NT2/D1 (cell line): ENCODE measurements at regions not wholly inside any gene's neighbourhood (a gene's known extent, or its start where the extent isn't known, plus 50 kb on each side); places are given as distances from the start of the nearest gene placed in this dataset.

Source experiments
- DNase-seq: peaks from one replicate; pipeline ENCODE4 v3.0.0-alpha.2; 2011; ENCODE audit warnings: low read depth, low spot score
- H3K27me3 ChIP-seq: 2 replicates; pipeline ENCODE4 v1.6.0; 2011; ENCODE audit warnings: mild to moderate bottlenecking; ENCODE audit not compliant: insufficient read length, insufficient read depth
- H3K36me3 ChIP-seq: 2 replicates; pipeline ENCODE4 v1.6.1; 2011; ENCODE audit warnings: mild to moderate bottlenecking, low read length, mixed read lengths; ENCODE audit not compliant: insufficient read depth, insufficient read length
- H3K4me1 ChIP-seq: 2 replicates; pipeline ENCODE4 v1.5.1; 2011; ENCODE audit not compliant: insufficient read depth, insufficient read length
- H3K4me3 ChIP-seq: 2 replicates; pipeline ENCODE4 v1.5.1; 2011; ENCODE audit warnings: low read depth; ENCODE audit not compliant: insufficient read length
- H3K9ac ChIP-seq: 2 replicates; pipeline ENCODE4 v1.6.0; 2011; ENCODE audit warnings: low read depth; ENCODE audit not compliant: insufficient read length
- H3K9me3 ChIP-seq: 2 replicates; pipeline ENCODE4 v1.5.1; 2011; ENCODE audit warnings: mild to moderate bottlenecking, low read length; ENCODE audit not compliant: insufficient read depth
- SUZ12 ChIP-seq: IDR thresholded peaks from 2 replicates; pipeline ENCODE4 v1.6.1; 2011; ENCODE audit not compliant: insufficient read length, insufficient read depth; ENCODE audit errors: extremely low read depth
- YY1 ChIP-seq: IDR thresholded peaks from 2 replicates; pipeline ENCODE4 v1.6.1; 2011; ENCODE audit not compliant: insufficient read length, insufficient read depth
- ZNF274 ChIP-seq: IDR thresholded peaks from 2 replicates; pipeline ENCODE4 v1.6.1; 2011; ENCODE audit warnings: mild to moderate bottlenecking, low read depth, low read length

- Histone ChIP-seq H3K4me1 (no peaks in the 10 kb centered on the region), H3K9me3 (no peaks in the 10 kb centered on the region), H3K36me3 (no peaks in the 10 kb centered on the region), H3K9ac (no peak overlapping the region), H3K27me3 (no peaks in the 10 kb centered on the region), H3K4me3 (no peak overlapping the region)
- DNase-seq = no peak
- no peak for TF ChIP-seq ZNF274
- TF ChIP-seq YY1 = no peak
- TF ChIP-seq SUZ12 = no peak
Measured at GRCh38 chr6:102187186-102187585, 793.7 kb downstream of the GRIK2 start.

- DNase-seq = no peak
- Histone ChIP-seq H3K4me3 (no peak overlapping the region), H3K27me3 (no peaks in the 10 kb centered on the region), H3K9me3 (peaks cover 17% of the 10 kb centered on the region; the same call in 1 of the 2 replicates), H3K36me3 (no peaks in the 10 kb centered on the region), H3K9ac (no peak overlapping the region), H3K4me1 (no peaks in the 10 kb centered on the region)
- TF ChIP-seq SUZ12 (no peak), ZNF274 (no peak), YY1 (no peak)
Measured at GRCh38 chr6:102195311-102195710, 801.8 kb downstream of the GRIK2 start.

- Histone ChIP-seq H3K36me3 (no peaks in the 10 kb centered on the region), H3K9ac (no peak overlapping the region), H3K9me3 (peaks cover 17% of the 10 kb centered on the region; the same call in 1 of the 2 replicates), H3K4me1 (no peaks in the 10 kb centered on the region), H3K27me3 (no peaks in the 10 kb centered on the region), H3K4me3 (no peak overlapping the region)
- TF ChIP-seq ZNF274 (no peak), SUZ12 (no peak), YY1 (no peak)
- no peak for DNase-seq
Measured at GRCh38 chr6:102197211-102197610, 803.7 kb downstream of the GRIK2 start.

GRCh38 chr6:102204351-102204750 is 810.8 kb downstream of the GRIK2 start:
- DNase-seq = no peak
- Histone ChIP-seq H3K4me3 (no peak overlapping the region), H3K9me3 (peaks cover 4% of the 10 kb centered on the region; the same call in 1 of the 2 replicates), H3K4me1 (no peaks in the 10 kb centered on the region), H3K27me3 (no peaks in the 10 kb centered on the region), H3K9ac (no peak overlapping the region), H3K36me3 (no peaks in the 10 kb centered on the region)
- TF ChIP-seq SUZ12 = no peak
- TF ChIP-seq ZNF274 = no peak
- TF ChIP-seq YY1 = no peak

- TF ChIP-seq ZNF274 = no peak
- TF ChIP-seq SUZ12 = no peak
- no peak for TF ChIP-seq YY1
- Histone ChIP-seq H3K4me1 (no peaks in the 10 kb centered on the region), H3K4me3 (no peak overlapping the region), H3K9ac (no peak overlapping the region), H3K36me3 (no peaks in the 10 kb centered on the region), H3K9me3 (no peaks in the 10 kb centered on the region), H3K27me3 (no peaks in the 10 kb centered on the region)
- DNase-seq = no peak
Measured at GRCh38 chr6:102215425-102215824, 821.9 kb downstream of the GRIK2 start.

- Histone ChIP-seq H3K36me3 (no peaks in the 10 kb centered on the region), H3K9me3 (no peaks in the 10 kb centered on the region), H3K4me1 (no peaks in the 10 kb centered on the region), H3K9ac (no peak overlapping the region), H3K27me3 (no peaks in the 10 kb centered on the region), H3K4me3 (no peak overlapping the region)
- TF ChIP-seq ZNF274 (no peak), YY1 (no peak), SUZ12 (no peak)
- DNase-seq = no peak
Measured at GRCh38 chr6:102216232-102216631, 822.7 kb downstream of the GRIK2 start.

- TF ChIP-seq YY1 = no peak
- H3K4me3 ChIP-seq = no peak overlapping the region
Measured at GRCh38 chr6:102223942-102224341, 830.4 kb downstream of the GRIK2 start.

GRCh38 chr6:102229271-102229670 is 835.8 kb downstream of the GRIK2 start:
- Histone ChIP-seq H3K27me3 (no peaks in the 10 kb centered on the region), H3K9me3 (no peaks in the 10 kb centered on the region)

More at GRCh38 chr6:102223942-102224341, 830.4 kb downstream of the GRIK2 start:
- no peaks in the 10 kb centered on the region for H3K27me3 ChIP-seq
- H3K4me1 ChIP-seq = no peaks in the 10 kb centered on the region
- no peak overlapping the region for H3K9ac ChIP-seq
- no peaks in the 10 kb centered on the region for H3K9me3 ChIP-seq
- DNase-seq = no peak
- no peaks in the 10 kb centered on the region for H3K36me3 ChIP-seq

More at GRCh38 chr6:102229271-102229670, 835.8 kb downstream of the GRIK2 start:
- Histone ChIP-seq H3K36me3 (no peaks in the 10 kb centered on the region), H3K4me1 (no peaks in the 10 kb centered on the region), H3K4me3 (no peak overlapping the region), H3K9ac (no peak overlapping the region)
- TF ChIP-seq YY1 = no peak
- TF ChIP-seq ZNF274 = no peak
- TF ChIP-seq SUZ12 = no peak
- DNase-seq = no peak
